DMS 273 (cell line): ENCODE measurements at regions not wholly inside any gene's neighbourhood (a gene's known extent, or its start where the extent isn't known, plus 50 kb on each side); places are given as distances from the start of the nearest gene placed in this dataset.

ENCODE experiments used
- DNase-seq: peaks from one replicate; lab custom pipeline; 2025; ENCODE audit not compliant: unreplicated experiment; lab: John Stamatoyannopoulos, UW

- no peak for DNase-seq
Observed at GRCh38 chr3:135393159-135393558, 572.4 kb upstream of the PPP2R3A start.

- DNase-seq = no peak
Observed at GRCh38 chr3:135393898-135394525, 571.5 kb upstream of the PPP2R3A start.

GRCh38 chr3:135412475-135412874 lies 553.1 kb upstream of the PPP2R3A start:
- DNase-seq = no peak

- no peak for DNase-seq
Observed at GRCh38 chr3:135416182-135416581, 549.3 kb upstream of the PPP2R3A start.

GRCh38 chr3:135419155-135419554 lies 546.4 kb upstream of the PPP2R3A start:
- DNase-seq = no peak

GRCh38 chr3:135426508-135426907 lies 539.0 kb upstream of the PPP2R3A start:
- no peak for DNase-seq

GRCh38 chr3:135432402-135432801 lies 533.1 kb upstream of the PPP2R3A start:
- DNase-seq = no peak

GRCh38 chr3:135438889-135439597 lies 526.5 kb upstream of the PPP2R3A start:
- DNase-seq = peak; percentile 44

- DNase-seq = peak; percentile 52
Observed at GRCh38 chr3:135439632-135440031, 525.9 kb upstream of the PPP2R3A start.

GRCh38 chr3:135440233-135440632 lies 525.3 kb upstream of the PPP2R3A start:
- no peak for DNase-seq

- DNase-seq = no peak
Observed at GRCh38 chr3:135440746-135441145, 524.8 kb upstream of the PPP2R3A start.

- DNase-seq = no peak
Observed at GRCh38 chr3:135444058-135444457, 521.5 kb upstream of the PPP2R3A start.

- DNase-seq = no peak
Observed at GRCh38 chr3:135447483-135447882, 518.0 kb upstream of the PPP2R3A start.

- no peak for DNase-seq
Observed at GRCh38 chr3:135448520-135448919, 517.0 kb upstream of the PPP2R3A start.

- DNase-seq = no peak
Observed at GRCh38 chr3:135449046-135449445, 516.5 kb upstream of the PPP2R3A start.

- no peak for DNase-seq
Observed at GRCh38 chr3:135451037-135451785, 514.3 kb upstream of the PPP2R3A start.

GRCh38 chr3:135452881-135453280 lies 512.6 kb upstream of the PPP2R3A start:
- DNase-seq = no peak

GRCh38 chr3:135453326-135453725 lies 512.2 kb upstream of the PPP2R3A start:
- peak; percentile 18 for DNase-seq

GRCh38 chr3:135454890-135455289 lies 510.6 kb upstream of the PPP2R3A start:
- DNase-seq = no peak

- DNase-seq = peak; percentile 24
Observed at GRCh38 chr3:135456108-135456790, 509.3 kb upstream of the PPP2R3A start.

- DNase-seq = no peak
Observed at GRCh38 chr3:135458541-135459322, 506.8 kb upstream of the PPP2R3A start.
